Liver (tissue), 3 donors: ENCODE measurements at regions not wholly inside any gene's neighbourhood (a gene's known extent, or its start where the extent isn't known, plus 50 kb on each side); places are given as distances from the start of the nearest gene placed in this dataset.

Source experiments
- CTCF ChIP-seq: fragments of 150-350 bp; IDR thresholded peaks from 2 replicates; pipeline ENCODE4 v1.5.1; 2017; ENCODE audit warnings: improper control_type of control experiment, low read depth, low read length; ENCODE audit not compliant: missing input control
- TAF1 ChIP-seq: conservative IDR thresholded peaks from 2 replicates; pipeline ENCODE4 v1.6.1; 2016; ENCODE audit warnings: antibody characterized with exemption, mild to moderate bottlenecking
- donor health status: healthy.
- donor health status: healthy.

GRCh38 chr3:117786349-117786748, 1076.8 kb downstream of the TUSC7 start:
- TF ChIP-seq CTCF (no peak), TAF1 (no peak)
